ENCODE measurements at regions not wholly inside any gene's neighbourhood (a gene's known extent, or its start where the extent isn't known, plus 50 kb on each side); places are given as distances from the start of the nearest gene placed in this dataset.

GRCh38 chr20:50253101-50253500 lies 62.5 kb downstream of the CEBPB start:
- TF ChIP-seq CTCF (IDR thresholded peaks at IDR 0.05) = no peak
- Mint-ChIP-seq H3K27ac (no peak overlapping the region), H3K36me3 (no peaks in the 10 kb centered on the region), H3K27me3 (ENCODE audit: low read depth in 2 of 2) (peaks cover 7 to 20% of the 10 kb centered on the region in 2 donors), H3K4me1 (no peaks in the 10 kb centered on the region), H3K4me3 (no peak overlapping the region), H3K9me3 (no peaks in the 10 kb centered on the region)
- H3K27ac ChIP-seq (ENCODE audit: low read length) = no peak overlapping the region
- H3K9me3 ChIP-seq (ENCODE audit: control insufficient read depth, insufficient read depth, low read length) = no peaks in the 10 kb centered on the region
- no peak overlapping the region for H3K4me3 ChIP-seq (ENCODE audit: low read length)
- intact Hi-C loops (cut with micrococcal nuclease) = no loop called here
- no peaks in the 10 kb centered on the region for H3K36me3 ChIP-seq (ENCODE audit: control insufficient read depth, insufficient read depth, low read length)
- H3K27me3 ChIP-seq (ENCODE audit: control insufficient read depth, insufficient read depth, low read length) = no peaks in the 10 kb centered on the region
- 96% methylated on average over 10 of the region's 10 CpGs for WGBS (ENCODE audit: insufficient coverage)
- no peak for ATAC-seq
- H3K4me1 ChIP-seq (ENCODE audit: control insufficient read depth, insufficient read depth, low read length) = no peaks in the 10 kb centered on the region
- DNase-seq = no peak

- Mint-ChIP-seq H3K27ac (no peak overlapping the region), H3K27me3 (ENCODE audit: low read depth in 2 of 2) (peaks cover 7 to 20% of the 10 kb centered on the region in 2 donors), H3K36me3 (no peaks in the 10 kb centered on the region), H3K4me3 (no peak overlapping the region), H3K9me3 (no peaks in the 10 kb centered on the region), H3K4me1 (peaks cover 0 to 1% of the 10 kb centered on the region in 2 donors)
- WGBS (ENCODE audit: insufficient coverage) = 92% methylated on average over 11 of the region's 11 CpGs
- intact Hi-C loops (cut with micrococcal nuclease) = no loop called here
- Histone ChIP-seq H3K27me3 (ENCODE audit: control insufficient read depth, insufficient read depth, low read length) (no peaks in the 10 kb centered on the region), H3K36me3 (ENCODE audit: control insufficient read depth, insufficient read depth, low read length) (no peaks in the 10 kb centered on the region), H3K9me3 (ENCODE audit: control insufficient read depth, insufficient read depth, low read length) (no peaks in the 10 kb centered on the region), H3K27ac (ENCODE audit: low read length) (no peak overlapping the region), H3K4me1 (ENCODE audit: control insufficient read depth, insufficient read depth, low read length) (peaks cover 8% of the 10 kb centered on the region), H3K4me3 (ENCODE audit: low read length) (no peak overlapping the region)
- DNase-seq (no peak), ATAC-seq (no peak)
- TF ChIP-seq CTCF (IDR thresholded peaks at IDR 0.05) = no peak
Measured at GRCh38 chr20:50254466-50255079, 63.9 kb downstream of the CEBPB start.

GRCh38 chr20:50256577-50256976 lies 65.9 kb downstream of the CEBPB start:
- Mint-ChIP-seq H3K9me3 (no peaks in the 10 kb centered on the region), H3K27me3 (ENCODE audit: low read depth in 2 of 2) (peaks cover 7 to 26% of the 10 kb centered on the region in 2 donors), H3K36me3 (no peaks in the 10 kb centered on the region), H3K27ac (no peak overlapping the region), H3K4me3 (no peak overlapping the region), H3K4me1 (peaks cover 15 to 20% of the 10 kb centered on the region in 2 donors)
- ATAC-seq = no peak
- Histone ChIP-seq H3K27ac (ENCODE audit: low read length) (no peak overlapping the region), H3K36me3 (ENCODE audit: control insufficient read depth, insufficient read depth, low read length) (no peaks in the 10 kb centered on the region), H3K27me3 (ENCODE audit: control insufficient read depth, insufficient read depth, low read length) (no peaks in the 10 kb centered on the region), H3K9me3 (ENCODE audit: control insufficient read depth, insufficient read depth, low read length) (no peaks in the 10 kb centered on the region), H3K4me1 (ENCODE audit: control insufficient read depth, insufficient read depth, low read length) (peaks cover 24% of the 10 kb centered on the region), H3K4me3 (ENCODE audit: low read length) (no peak overlapping the region)
- DNase-seq = no peak
- TF ChIP-seq CTCF (IDR thresholded peaks at IDR 0.05) = no peak
- intact Hi-C loops (cut with micrococcal nuclease) = no loop called here
- WGBS (ENCODE audit: insufficient coverage) = 72% methylated on average over 6 of the region's 6 CpGs

- ATAC-seq = no peak
- H3K4me3 Mint-ChIP-seq = no peak overlapping the region
- WGBS (ENCODE audit: insufficient coverage) = 97% methylated on average over 4 of the region's 8 CpGs
Measured at GRCh38 chr20:50257860-50258259, 67.2 kb downstream of the CEBPB start.

More at GRCh38 chr20:50257860-50258259, 67.2 kb downstream of the CEBPB start:
- Histone ChIP-seq H3K4me1 (ENCODE audit: control insufficient read depth, insufficient read depth, low read length) (peaks cover 24% of the 10 kb centered on the region), H3K9me3 (ENCODE audit: control insufficient read depth, insufficient read depth, low read length) (no peaks in the 10 kb centered on the region), H3K4me3 (ENCODE audit: low read length) (no peak overlapping the region), H3K36me3 (ENCODE audit: control insufficient read depth, insufficient read depth, low read length) (no peaks in the 10 kb centered on the region), H3K27me3 (ENCODE audit: control insufficient read depth, insufficient read depth, low read length) (no peaks in the 10 kb centered on the region), H3K27ac (ENCODE audit: low read length) (no peak overlapping the region)
- no peak for TF ChIP-seq CTCF (IDR thresholded peaks at IDR 0.05)
- Mint-ChIP-seq H3K27ac (no peak overlapping the region), H3K4me1 (peaks cover 15 to 20% of the 10 kb centered on the region in 2 donors), H3K9me3 (no peaks in the 10 kb centered on the region), H3K36me3 (no peaks in the 10 kb centered on the region), H3K27me3 (ENCODE audit: low read depth in 2 of 2) (peaks cover 7 to 19% of the 10 kb centered on the region in 2 donors)
- intact Hi-C loops (cut with micrococcal nuclease) = no loop called here
- no peak for DNase-seq
